ENCODE measurements at regions not wholly inside any gene's neighbourhood (a gene's known extent, or its start where the extent isn't known, plus 50 kb on each side); places are given as distances from the start of the nearest gene placed in this dataset.

DNA sequence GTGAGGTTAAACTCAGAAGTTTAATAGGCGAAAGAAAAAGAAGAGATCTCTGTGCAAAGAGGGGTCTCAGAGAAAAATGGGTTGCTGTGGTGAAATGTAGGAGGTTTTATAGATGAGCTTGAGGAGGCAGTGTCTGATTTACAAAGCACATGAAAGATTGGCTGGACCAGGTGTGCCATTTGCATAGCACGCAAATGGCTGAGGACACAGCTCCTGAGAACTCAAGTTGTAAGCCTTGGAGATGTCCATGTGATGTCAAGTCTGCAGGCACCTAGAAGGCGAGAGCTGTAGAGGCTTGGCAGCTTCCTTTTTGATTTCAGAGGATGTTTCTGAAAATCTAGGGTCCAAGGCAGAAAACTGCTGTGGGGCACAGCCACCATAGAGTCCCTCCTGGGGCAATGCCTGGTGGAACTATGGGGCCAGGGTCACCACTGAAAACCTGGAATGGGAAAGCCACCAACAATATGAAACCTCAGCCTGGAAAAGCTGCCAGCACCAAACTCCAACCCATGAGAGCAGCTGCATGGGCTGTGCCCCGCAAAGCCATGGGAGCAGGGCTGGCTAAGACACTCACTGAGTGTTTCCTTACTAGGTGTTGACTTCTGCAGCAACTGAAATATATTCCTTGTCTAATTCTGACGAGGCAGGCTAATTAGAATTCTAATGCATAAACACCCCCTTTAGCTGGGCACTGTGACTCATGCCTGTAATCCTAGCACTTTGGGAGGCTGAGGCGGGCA, 96.9 kb upstream of the TNS3 start:
- ATAC-seq (ENCODE audit: insufficient read depth, low FRiP score) (no peak), DNase-seq (no peak)
- Histone ChIP-seq H3K4me3 (no peak overlapping the region), H3K27ac (ENCODE audit: low read depth in 1 of 2, low read length in 1 of 2) (no peak overlapping the region), H3K9me3 (ENCODE audit: control insufficient read depth in 4 of 4, insufficient read depth in 3 of 4, low read length in 3 of 4) (no peaks in the 10 kb centered on the region), H3K27me3 (ENCODE audit: control insufficient read depth in 3 of 3, insufficient read depth in 3 of 3, low read length in 2 of 3) (no peaks in the 10 kb centered on the region), H3K4me1 (ENCODE audit: control insufficient read depth in 5 of 5, insufficient read depth in 5 of 5, low read length in 5 of 5) (no peaks in the 10 kb centered on the region), H3K9ac (ENCODE audit: insufficient read depth in 1 of 2, low read length in 2 of 2) (no peak overlapping the region), H3K36me3 (ENCODE audit: control insufficient read depth in 4 of 4, insufficient read depth in 4 of 4, low read length in 4 of 4) (no peaks in the 10 kb centered on the region)
- 92 to 95% methylated on average over 6 of the region's 6 CpGs for WGBS, 2 donors
- no peak for TF ChIP-seq CTCF (IDR thresholded peaks at IDR 0.05; ENCODE audit: control extremely low read depth, extremely low read depth)

DNA sequence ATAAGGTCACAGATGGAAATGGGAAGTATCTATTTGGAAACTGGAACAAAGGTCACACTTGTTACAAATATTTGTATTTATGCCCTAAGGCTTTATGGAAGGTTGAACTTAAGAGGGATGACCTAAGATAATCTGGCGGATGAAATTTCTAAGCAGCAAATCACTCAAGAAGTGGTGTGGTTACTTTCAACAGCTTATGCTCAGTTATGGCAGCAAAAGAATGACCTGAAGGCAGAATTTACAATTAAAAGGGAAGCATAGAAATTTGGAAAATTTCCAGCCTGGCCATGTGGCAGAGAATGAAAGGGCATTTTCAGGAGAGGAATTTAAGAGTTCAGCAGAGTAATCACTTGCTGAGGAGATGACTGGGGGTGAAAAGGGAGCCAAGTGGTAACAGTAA, 95.8 kb upstream of the TNS3 start:
- Histone ChIP-seq H3K9me3 (ENCODE audit: control insufficient read depth in 4 of 4, insufficient read depth in 3 of 4, low read length in 3 of 4) (no peaks in the 10 kb centered on the region), H3K4me3 (no peak overlapping the region), H3K4me1 (ENCODE audit: control insufficient read depth in 5 of 5, insufficient read depth in 5 of 5, low read length in 5 of 5) (no peaks in the 10 kb centered on the region), H3K9ac (ENCODE audit: insufficient read depth in 1 of 2, low read length in 2 of 2) (no peak overlapping the region), H3K27ac (ENCODE audit: low read depth in 1 of 2, low read length in 1 of 2) (no peak overlapping the region), H3K27me3 (ENCODE audit: control insufficient read depth in 3 of 3, insufficient read depth in 3 of 3, low read length in 2 of 3) (no peaks in the 10 kb centered on the region), H3K36me3 (ENCODE audit: control insufficient read depth in 4 of 4, insufficient read depth in 4 of 4, low read length in 4 of 4) (no peaks in the 10 kb centered on the region)
- 71 to 72% methylated on average over 1 of the region's 1 CpG for WGBS, 2 donors
- no peak for TF ChIP-seq CTCF (IDR thresholded peaks at IDR 0.05; ENCODE audit: control extremely low read depth, extremely low read depth)
- DNase-seq (no peak), ATAC-seq (ENCODE audit: insufficient read depth, low FRiP score) (no peak)

DNA sequence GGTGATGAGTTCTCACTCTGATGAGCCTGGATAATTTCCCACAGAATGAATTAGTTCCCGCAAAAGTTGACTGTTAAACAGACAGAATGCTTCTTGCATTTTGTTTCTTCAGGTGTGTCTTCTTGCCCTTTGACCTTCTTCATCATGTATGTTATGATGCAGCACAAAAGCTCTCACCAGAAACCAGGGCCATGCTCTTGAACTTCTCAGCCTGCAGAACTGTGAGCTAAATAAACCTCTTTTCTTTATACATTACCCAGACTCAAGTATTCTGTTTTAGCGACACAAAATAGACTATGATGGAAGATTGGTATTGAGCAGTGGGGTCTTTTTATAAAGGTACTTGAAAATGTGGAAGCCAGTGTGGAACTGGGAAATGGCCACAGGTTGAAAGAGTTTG, 95.2 kb upstream of the TNS3 start:
- H3K27ac ChIP-seq (ENCODE audit: low read depth in 1 of 2, low read length in 1 of 2), result no peak overlapping the region

More for the DNA sequence above, 95.2 kb upstream of the TNS3 start:
- ATAC-seq (ENCODE audit: insufficient read depth, low FRiP score) (no peak), DNase-seq (no peak)
- no peak for TF ChIP-seq CTCF (IDR thresholded peaks at IDR 0.05; ENCODE audit: control extremely low read depth, extremely low read depth)
- no peaks in the 10 kb centered on the region for H3K4me1 ChIP-seq (ENCODE audit: control insufficient read depth in 5 of 5, insufficient read depth in 5 of 5, low read length in 5 of 5)
- no peaks in the 10 kb centered on the region for H3K36me3 ChIP-seq (ENCODE audit: control insufficient read depth in 4 of 4, insufficient read depth in 4 of 4, low read length in 4 of 4)
- no peak overlapping the region for H3K4me3 ChIP-seq
- 93 to 99% methylated on average over 2 of the region's 2 CpGs for WGBS, 2 donors
- no peak overlapping the region for H3K9ac ChIP-seq (ENCODE audit: insufficient read depth in 1 of 2, low read length in 2 of 2)
- no peaks in the 10 kb centered on the region for H3K27me3 ChIP-seq (ENCODE audit: control insufficient read depth in 3 of 3, insufficient read depth in 3 of 3, low read length in 2 of 3)
- no peaks in the 10 kb centered on the region for H3K9me3 ChIP-seq (ENCODE audit: control insufficient read depth in 4 of 4, insufficient read depth in 3 of 4, low read length in 3 of 4)

Measured in lung (tissue), 11 donors.